ENCODE measurements at regions not wholly inside any gene's neighbourhood (a gene's known extent, or its start where the extent isn't known, plus 50 kb on each side); places are given as distances from the start of the nearest gene placed in this dataset.
"Not testable (repeated sequence)": the region's sequence is repeated elsewhere in the genome, so short reads cannot be mapped to it uniquely, and the experiment has no call there.

DNA sequence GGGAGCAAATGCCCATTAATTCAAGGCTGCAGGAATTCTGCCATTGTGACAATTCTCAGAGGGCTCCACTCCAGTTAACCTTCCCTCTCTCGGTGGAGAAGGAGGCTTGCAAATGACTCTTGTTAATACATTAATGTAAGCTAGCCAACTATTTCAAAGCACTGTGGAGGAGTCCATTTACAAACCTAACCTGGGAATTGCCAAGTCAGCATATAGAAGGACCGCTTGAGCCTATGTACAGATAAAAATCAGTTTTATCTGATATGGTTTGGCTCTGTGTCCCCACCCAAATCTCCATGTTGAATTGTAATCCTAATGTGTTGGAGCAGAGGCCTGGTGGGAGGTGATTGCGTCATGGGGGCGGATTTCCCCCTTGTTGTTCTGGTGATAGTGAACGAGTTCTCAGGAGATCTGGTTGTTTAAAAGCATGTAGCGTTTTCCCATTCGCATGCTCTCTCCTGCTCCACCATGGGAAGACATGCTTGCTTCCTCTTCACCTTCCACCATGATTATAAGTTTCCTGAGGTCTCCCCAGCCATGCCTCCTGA lies 366.7 kb downstream of the LRATD1 start:
- Histone ChIP-seq H3K9me2 (no peaks in the 10 kb centered on the region), H3F3A (replicated peaks; ENCODE audit: insufficient read depth) (no peaks in the 10 kb centered on the region), H3K4me1 (ENCODE audit: control insufficient read depth in 1 of 2, insufficient read depth in 2 of 2, low read depth in 1 of 2, low read length in 1 of 2) (no peaks in the 10 kb centered on the region), H3K79me2 (ENCODE audit: insufficient read depth) (no peaks in the 10 kb centered on the region), H4K20me1 (ENCODE audit: insufficient read depth) (no peaks in the 10 kb centered on the region), H3K9me3 (no peaks in the 10 kb centered on the region), H3K36me3 (replicated peaks in 1 of 2; ENCODE audit: control insufficient read depth in 1 of 2, insufficient read depth in 2 of 2, low read length in 1 of 2) (no peaks in the 10 kb centered on the region), H3K4me2 (no peak overlapping the region), H3K27ac (ENCODE audit: low read depth in 2 of 2, low read length in 1 of 2) (no peak overlapping the region), H3K27me3 (ENCODE audit: insufficient read depth) (no peaks in the 10 kb centered on the region), H2AFZ (ENCODE audit: low read depth) (no peak overlapping the region), H3K4me3 (ENCODE audit: low read depth in 2 of 2, low read length in 1 of 2) (no peak overlapping the region), H3K9ac (no peak overlapping the region)
- ChIA-PET CTCF (no interaction called here), POLR2A (no interaction called here)
- 28% methylated on average over 7 of the region's 7 CpGs for WGBS (ENCODE audit: low lambda C conversion rate)
- no peak for DNase-seq
- no peak for TF ChIP-seq TEAD4 (IDR thresholded peaks at IDR 0.05; ENCODE audit: borderline replicate concordance, insufficient read depth)
- TF ChIP-seq MXI1 (IDR thresholded peaks at IDR 0.05; ENCODE audit: low read depth, low read length): no peak

GRCh38 chr2:15002519-15002918 lies 370.0 kb downstream of the LRATD1 start:
- H2AFZ ChIP-seq (ENCODE audit: low read depth); POLR2A ChIA-PET; H3F3A ChIP-seq (replicated peaks; ENCODE audit: insufficient read depth); DNase-seq; H3K9me3 ChIP-seq; H3K9me2 ChIP-seq; H3K4me3 ChIP-seq (ENCODE audit: low read depth in 2 of 2, low read length in 1 of 2); H3K27me3 ChIP-seq (ENCODE audit: insufficient read depth); H3K4me1 ChIP-seq (ENCODE audit: control insufficient read depth in 1 of 2, insufficient read depth in 2 of 2, low read depth in 1 of 2, low read length in 1 of 2); H3K27ac ChIP-seq (ENCODE audit: low read depth in 2 of 2, low read length in 1 of 2); H3K36me3 ChIP-seq (replicated peaks in 1 of 2; ENCODE audit: control insufficient read depth in 1 of 2, insufficient read depth in 2 of 2, low read length in 1 of 2); H3K79me2 ChIP-seq (ENCODE audit: insufficient read depth); H3K9ac ChIP-seq; H3K4me2 ChIP-seq; H4K20me1 ChIP-seq (ENCODE audit: insufficient read depth): not testable (repeated sequence)
- CTCF ChIA-PET: interaction anchor here (1.9 kb wide), 1 partner anchor 575 kb away, joined by 4 read pairs; no protein-coding TSS in a partner anchor
- WGBS (ENCODE audit: low lambda C conversion rate): 30% methylated on average over 2 of the region's 26 CpGs

DNA sequence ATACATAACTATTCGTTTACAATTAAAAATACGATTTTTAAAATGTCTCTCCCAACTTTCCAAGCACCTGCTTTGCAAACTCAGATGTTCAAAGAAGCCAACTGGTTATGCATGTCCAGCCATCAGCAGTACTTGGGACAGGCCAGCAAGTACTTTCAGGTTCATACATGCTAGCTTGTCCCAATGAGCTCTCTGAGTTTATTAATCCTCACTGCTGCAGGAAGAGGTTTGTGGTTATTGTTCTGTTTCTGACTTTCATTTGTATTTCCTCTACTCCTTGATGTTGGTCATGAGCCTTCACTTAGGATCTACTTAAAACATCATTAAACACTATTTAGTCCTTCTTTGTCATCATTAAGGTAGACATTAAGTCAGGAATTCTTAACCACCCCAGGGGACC lies 374.1 kb downstream of the LRATD1 start:
- Histone ChIP-seq H3K9me3 (no peaks in the 10 kb centered on the region), H3K4me3 (ENCODE audit: low read depth in 2 of 2, low read length in 1 of 2) (no peak overlapping the region), H3K9ac (no peak overlapping the region), H3F3A (replicated peaks; ENCODE audit: insufficient read depth) (no peaks in the 10 kb centered on the region), H3K9me2 (no peaks in the 10 kb centered on the region), H3K4me2 (no peak overlapping the region), H3K36me3 (replicated peaks in 1 of 2; ENCODE audit: control insufficient read depth in 1 of 2, insufficient read depth in 2 of 2, low read length in 1 of 2) (no peaks in the 10 kb centered on the region), H3K27me3 (ENCODE audit: insufficient read depth) (no peaks in the 10 kb centered on the region), H3K27ac (ENCODE audit: low read depth in 2 of 2, low read length in 1 of 2) (no peak overlapping the region), H3K4me1 (ENCODE audit: control insufficient read depth in 1 of 2, insufficient read depth in 2 of 2, low read depth in 1 of 2, low read length in 1 of 2) (no peaks in the 10 kb centered on the region), H3K79me2 (ENCODE audit: insufficient read depth) (no peaks in the 10 kb centered on the region), H2AFZ (ENCODE audit: low read depth) (no peak overlapping the region), H4K20me1 (ENCODE audit: insufficient read depth) (no peaks in the 10 kb centered on the region)
- no peak for TF ChIP-seq RXRA (IDR thresholded peaks at IDR 0.05; ENCODE audit: borderline replicate concordance, low read depth)
- no peak for TF ChIP-seq TAF1 (IDR thresholded peaks at IDR 0.05; ENCODE audit: borderline replicate concordance, low read depth, low read length)
- TF ChIP-seq RAD21 (IDR thresholded peaks at IDR 0.05; ENCODE audit: low read length): no peak
- no peak for TF ChIP-seq POLR2AphosphoS5 (IDR thresholded peaks at IDR 0.05; ENCODE audit: low read depth, low read length)
- TF ChIP-seq MXI1 (IDR thresholded peaks at IDR 0.05; ENCODE audit: low read depth, low read length): no peak
- TF ChIP-seq, protein P1, sequence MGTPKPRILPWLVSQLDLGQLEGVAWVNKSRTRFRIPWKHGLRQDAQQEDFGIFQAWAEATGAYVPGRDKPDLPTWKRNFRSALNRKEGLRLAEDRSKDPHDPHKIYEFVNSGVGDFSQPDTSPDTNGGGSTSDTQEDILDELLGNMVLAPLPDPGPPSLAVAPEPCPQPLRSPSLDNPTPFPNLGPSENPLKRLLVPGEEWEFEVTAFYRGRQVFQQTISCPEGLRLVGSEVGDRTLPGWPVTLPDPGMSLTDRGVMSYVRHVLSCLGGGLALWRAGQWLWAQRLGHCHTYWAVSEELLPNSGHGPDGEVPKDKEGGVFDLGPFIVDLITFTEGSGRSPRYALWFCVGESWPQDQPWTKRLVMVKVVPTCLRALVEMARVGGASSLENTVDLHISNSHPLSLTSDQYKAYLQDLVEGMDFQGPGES (IDR thresholded peaks at IDR 0.05; ENCODE audit: low read depth, low read length): no peak
- no peak for TF ChIP-seq ZBTB33 (IDR thresholded peaks at IDR 0.05; ENCODE audit: borderline replicate concordance, low read depth)
- no peak for TF ChIP-seq EZH2phosphoT487 (IDR thresholded peaks at IDR 0.05; ENCODE audit: borderline replicate concordance, low read depth)
- TF ChIP-seq, protein P2, sequence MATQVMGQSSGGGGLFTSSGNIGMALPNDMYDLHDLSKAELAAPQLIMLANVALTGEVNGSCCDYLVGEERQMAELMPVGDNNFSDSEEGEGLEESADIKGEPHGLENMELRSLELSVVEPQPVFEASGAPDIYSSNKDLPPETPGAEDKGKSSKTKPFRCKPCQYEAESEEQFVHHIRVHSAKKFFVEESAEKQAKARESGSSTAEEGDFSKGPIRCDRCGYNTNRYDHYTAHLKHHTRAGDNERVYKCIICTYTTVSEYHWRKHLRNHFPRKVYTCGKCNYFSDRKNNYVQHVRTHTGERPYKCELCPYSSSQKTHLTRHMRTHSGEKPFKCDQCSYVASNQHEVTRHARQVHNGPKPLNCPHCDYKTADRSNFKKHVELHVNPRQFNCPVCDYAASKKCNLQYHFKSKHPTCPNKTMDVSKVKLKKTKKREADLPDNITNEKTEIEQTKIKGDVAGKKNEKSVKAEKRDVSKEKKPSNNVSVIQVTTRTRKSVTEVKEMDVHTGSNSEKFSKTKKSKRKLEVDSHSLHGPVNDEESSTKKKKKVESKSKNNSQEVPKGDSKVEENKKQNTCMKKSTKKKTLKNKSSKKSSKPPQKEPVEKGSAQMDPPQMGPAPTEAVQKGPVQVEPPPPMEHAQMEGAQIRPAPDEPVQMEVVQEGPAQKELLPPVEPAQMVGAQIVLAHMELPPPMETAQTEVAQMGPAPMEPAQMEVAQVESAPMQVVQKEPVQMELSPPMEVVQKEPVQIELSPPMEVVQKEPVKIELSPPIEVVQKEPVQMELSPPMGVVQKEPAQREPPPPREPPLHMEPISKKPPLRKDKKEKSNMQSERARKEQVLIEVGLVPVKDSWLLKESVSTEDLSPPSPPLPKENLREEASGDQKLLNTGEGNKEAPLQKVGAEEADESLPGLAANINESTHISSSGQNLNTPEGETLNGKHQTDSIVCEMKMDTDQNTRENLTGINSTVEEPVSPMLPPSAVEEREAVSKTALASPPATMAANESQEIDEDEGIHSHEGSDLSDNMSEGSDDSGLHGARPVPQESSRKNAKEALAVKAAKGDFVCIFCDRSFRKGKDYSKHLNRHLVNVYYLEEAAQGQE (IDR thresholded peaks at IDR 0.05; ENCODE audit: low read depth, low read length): no peak
- WGBS (ENCODE audit: low lambda C conversion rate): 4% methylated on average over 2 of the region's 2 CpGs
- CTCF ChIA-PET: no interaction called here
- POLR2A ChIA-PET: no interaction called here
- DNase-seq: no peak

Measured in SK-N-SH (cell line).